ENCODE measurements at regions not wholly inside any gene's neighbourhood (a gene's known extent, or its start where the extent isn't known, plus 50 kb on each side); places are given as distances from the start of the nearest gene placed in this dataset.

GRCh38 chr5:148912146-148912545 lies 85.7 kb downstream of the ADRB2 start (continued):
- TF ChIP-seq ZNF207 (IDR thresholded peaks at IDR 0.05; ENCODE audit: borderline replicate concordance) (no peak), ZFP41 (CRISPR knock-in tag; IDR thresholded peaks at IDR 0.05; ENCODE audit: borderline replicate concordance) (no peak), ZNF644 (CRISPR knock-in tag; IDR thresholded peaks at IDR 0.05; ENCODE audit: low read depth) (no peak)

- peak; percentile 27; the same call in 1 of the 2 replicates for TF ChIP-seq SMC3 (IDR thresholded peaks at IDR 0.05; ENCODE audit: low read length)
- TF ChIP-seq HINFP (CRISPR knock-in tag; IDR thresholded peaks at IDR 0.05; ENCODE audit: low read depth) = no peak
- peak; percentile 49 for TF ChIP-seq CTCF (CRISPR knock-in tag; IDR thresholded peaks at IDR 0.05)
- TF ChIP-seq STAG1 (CRISPR knock-in tag; IDR thresholded peaks at IDR 0.05) = peak; percentile 27; the same call in 1 of the 2 replicates
- in situ Hi-C loops (cut with HindIII; ENCODE audit: extremely low pct_ligation_motif_present, low pct_unique_long_range_greater_than_20kb) = no loop called here
- H3K4me1 ChIP-seq (ENCODE audit: insufficient read depth, low read length) = no peaks in the 10 kb centered on the region
- ATAC-seq (peak; percentile 79), FAIRE-seq (peak; percentile 37), DNase-seq (ENCODE audit: low spot score) (peak; percentile 16)
- H3K36me3 ChIP-seq (replicated peaks in 1 of 2; ENCODE audit: control insufficient read depth in 1 of 2, insufficient read depth in 2 of 2, low read length in 2 of 2) = no peaks in the 10 kb centered on the region
- no TSS peak for BruUV-seq (replicated peaks)
- WGBS (ENCODE audit: low lambda C conversion rate) = 0% methylated on average over 9 of the region's 9 CpGs
- ChIA-PET CTCF (ENCODE audit: low intra/inter-chr PET ratio, low total read pairs) (no interaction called here), POLR2A (no interaction called here)
- H3K9ac ChIP-seq (ENCODE audit: insufficient read depth, low read depth, low read length) = no peak overlapping the region
- no peaks in the 10 kb centered on the region for H3K27me3 ChIP-seq (ENCODE audit: control insufficient read depth in 1 of 2, insufficient read depth in 2 of 2, low read length in 2 of 2)
- no peak overlapping the region for H3K4me3 ChIP-seq (replicated peaks in 1 of 3; ENCODE audit: insufficient read depth in 1 of 3, low read depth in 2 of 3, low read length in 3 of 3)
- H2AFZ ChIP-seq (ENCODE audit: low read length) = no peak overlapping the region
- no peaks in the 10 kb centered on the region for H4K20me1 ChIP-seq (ENCODE audit: insufficient read depth, low read length)
- no peaks in the 10 kb centered on the region for H3K79me2 ChIP-seq (ENCODE audit: insufficient read depth, low read length)
- intact Hi-C loops (cut with micrococcal nuclease; ENCODE audit: unreplicated experiment) = loop anchor here (1.0 to 2.0 kb wide), 3 partner anchors 86 to 201 kb away; no protein-coding TSS in a partner anchor
- H3K27ac ChIP-seq (ENCODE audit: extremely low read length, insufficient read depth, low read length) = no peak overlapping the region
- no peak overlapping the region for H3K4me2 ChIP-seq (ENCODE audit: low read depth, low read length)
- H3K9me3 ChIP-seq (ENCODE audit: low read length) = no peaks in the 10 kb centered on the region
Observed at GRCh38 chr5:148912714-148913398, 86.4 kb downstream of the ADRB2 start.

All from HepG2 (cell line).